B cell (primary cell): ENCODE measurements at regions not wholly inside any gene's neighbourhood (a gene's known extent, or its start where the extent isn't known, plus 50 kb on each side); places are given as distances from the start of the nearest gene placed in this dataset.

Source experiments
- ATAC-seq: fragments of 200-7000 bp; cut with Tn5 transposase; one replicate; pipeline ENCODE4 v1.10.0; 2021; ENCODE audit warnings: low read depth, mild to moderate bottlenecking, moderate number of reproducible peaks, moderate library complexity
- CTCF ChIA-PET: fragments of 350-600 bp; sonication (Branson Sonifier 250); formaldehyde crosslinking; loops from one replicate; lab custom pipeline; 2021; ENCODE audit warnings: antibody characterized with exemption, inconsistent platforms; lab: Charles Lee
- POLR2A ChIA-PET: fragments of 350-600 bp; sonication (Branson Sonifier 250); formaldehyde crosslinking; loops from one replicate; lab custom pipeline; 2021; ENCODE audit warnings: antibody characterized with exemption; lab: Charles Lee
- DNase-seq: peaks from one replicate; pipeline ENCODE4 v3.0.0; 2013
- H2AFZ ChIP-seq: 2 replicates; pipeline ENCODE4 v1.6.1; 2012; ENCODE audit warnings: mild to moderate bottlenecking, low read depth, low read length; ENCODE audit not compliant: insufficient read depth, poor library complexity, severe bottlenecking
- H3K27ac ChIP-seq, 2 donors: 1 replicate in 1 of 2; 2 replicates in 1 of 2; pipeline ENCODE4 v1.5.1; 2012 to 2013; ENCODE audit warnings: low read length in 2 of 2, mild to moderate bottlenecking in 2 of 2, moderate library complexity in 1 of 2
- H3K27me3 ChIP-seq, 4 experiments: fragments of 200-600 bp in 1 of 4; sonication (generic) in 1 of 4; replicated peaks in 1 of 4; 1 replicate in 2 of 4; 2 replicates in 2 of 4; pipeline versions ENCODE4 v1.6.1 to v1.7.0; 2013 to 2016; ENCODE audit warnings: low read length in 3 of 4, mild to moderate bottlenecking in 2 of 4, mixed read lengths in 1 of 4, moderate library complexity in 1 of 4; ENCODE audit not compliant: insufficient read depth in 4 of 4, control insufficient read depth in 3 of 4; ENCODE audit errors: control extremely low read depth in 1 of 4
- H3K36me3 ChIP-seq, 2 experiments: replicated peaks in 1 of 2; 1 replicate in 1 of 2; 2 replicates in 1 of 2; pipeline versions ENCODE4 v1.6.1 to v1.7.1; 2013; ENCODE audit warnings: low read length in 1 of 2; ENCODE audit not compliant: insufficient read depth in 2 of 2, control insufficient read depth in 1 of 2; ENCODE audit errors: control extremely low read depth in 1 of 2, extremely low read depth in 1 of 2
- H3K4me1 ChIP-seq, 2 donors: fragments of 200-600 bp in 1 of 2; sonication (generic) in 1 of 2; 1 replicate in 1 of 2; 2 replicates in 1 of 2; pipeline versions ENCODE4 v1.5.1 to v1.6.1; 2013 to 2017; ENCODE audit warnings: low read length in 2 of 2; ENCODE audit not compliant: control insufficient read depth in 2 of 2, insufficient read depth in 2 of 2
- H3K4me2 ChIP-seq: replicated peaks from 2 replicates; pipeline ENCODE3; 2012; ENCODE audit warnings: mild to moderate bottlenecking, low read depth, low read length; ENCODE audit not compliant: poor library complexity, severe bottlenecking
- H3K4me3 ChIP-seq, 5 experiments: fragments of 200-600 bp in 1 of 5; sonication (generic) in 1 of 5; 1 replicate in 3 of 5; 2 replicates in 2 of 5; pipeline versions ENCODE4 v1.5.1 to v1.7.0; 2011 to 2016; ENCODE audit warnings: low read length in 4 of 5, mild to moderate bottlenecking in 4 of 5, low read depth in 2 of 5, control low read depth in 1 of 5, moderate library complexity in 1 of 5; ENCODE audit not compliant: insufficient read depth in 1 of 5; ENCODE audit errors: control extremely low read depth in 1 of 5, extremely low read depth in 1 of 5
- H3K79me2 ChIP-seq: fragments of 200-600 bp; sonication (generic); one replicate; pipeline ENCODE4 v1.6.0; 2016; ENCODE audit warnings: low read length; ENCODE audit not compliant: control insufficient read depth, insufficient read depth
- H3K9ac ChIP-seq: fragments of 200-600 bp; sonication (generic); 2 replicates; pipeline ENCODE4 v1.6.1; 2017; ENCODE audit warnings: mild to moderate bottlenecking, low read length, moderate library complexity
- H3K9me3 ChIP-seq, 3 donors: one replicate each; pipeline versions ENCODE4 v1.6.1 to v1.7.1; 2013; ENCODE audit warnings: low read length in 2 of 3; ENCODE audit not compliant: control insufficient read depth in 2 of 3, insufficient read depth in 1 of 3; ENCODE audit errors: control extremely low read depth in 1 of 3
- H4K20me1 ChIP-seq: 2 replicates; pipeline ENCODE4 v1.6.0; 2012; ENCODE audit warnings: mild to moderate bottlenecking, low read length; ENCODE audit not compliant: insufficient read depth, control insufficient read depth, poor library complexity, severe bottlenecking
- H3K27ac Mint-ChIP-seq: one replicate; pipeline ENCODE4 v1.8.0; 2021; ENCODE audit warnings: mixed read lengths
- H3K27me3 Mint-ChIP-seq: one replicate; pipeline ENCODE4 v1.8.0; 2021; ENCODE audit warnings: mixed read lengths
- H3K4me1 Mint-ChIP-seq: one replicate; pipeline ENCODE4 v1.8.0; 2021; ENCODE audit warnings: mixed read lengths
- H3K4me3 Mint-ChIP-seq: one replicate; pipeline ENCODE4 v1.8.0; 2021; ENCODE audit warnings: mixed read lengths
- H3K9me3 Mint-ChIP-seq: one replicate; pipeline ENCODE4 v1.8.0; 2022; ENCODE audit warnings: mixed read lengths; ENCODE audit not compliant: insufficient read depth
- EZH2 ChIP-seq: IDR thresholded peaks from 2 replicates; pipeline ENCODE4 v1.6.1; 2012; ENCODE audit warnings: borderline replicate concordance, low read depth, mild to moderate bottlenecking, moderate library complexity, low read length; ENCODE audit not compliant: insufficient read depth, poor library complexity, severe bottlenecking
- WGBS: methylation state at CpG from one replicate; pipeline ENCODE4 v1.1.5; 2013; ENCODE audit warnings: missing lambda C conversion rate; ENCODE audit not compliant: insufficient coverage; 5-methylcytosine and 5-hydroxymethylcytosine counted together
- intact Hi-C: fragments of 100-400 bp; cut with micrococcal nuclease; formaldehyde crosslinking; loops from one replicate; pipeline ENCODE4 v1.10.0; 2022
- TF ChIP-seq, protein P1 (sequence below): fragments of 200-600 bp; IDR thresholded peaks from one replicate; pipeline ENCODE4 v1.8.0; 2022; ENCODE audit warnings: antibody characterized with exemption, mild to moderate bottlenecking

- no peaks in the 10 kb centered on the region for H3K9me3 ChIP-seq
- TF ChIP-seq, protein P1, sequence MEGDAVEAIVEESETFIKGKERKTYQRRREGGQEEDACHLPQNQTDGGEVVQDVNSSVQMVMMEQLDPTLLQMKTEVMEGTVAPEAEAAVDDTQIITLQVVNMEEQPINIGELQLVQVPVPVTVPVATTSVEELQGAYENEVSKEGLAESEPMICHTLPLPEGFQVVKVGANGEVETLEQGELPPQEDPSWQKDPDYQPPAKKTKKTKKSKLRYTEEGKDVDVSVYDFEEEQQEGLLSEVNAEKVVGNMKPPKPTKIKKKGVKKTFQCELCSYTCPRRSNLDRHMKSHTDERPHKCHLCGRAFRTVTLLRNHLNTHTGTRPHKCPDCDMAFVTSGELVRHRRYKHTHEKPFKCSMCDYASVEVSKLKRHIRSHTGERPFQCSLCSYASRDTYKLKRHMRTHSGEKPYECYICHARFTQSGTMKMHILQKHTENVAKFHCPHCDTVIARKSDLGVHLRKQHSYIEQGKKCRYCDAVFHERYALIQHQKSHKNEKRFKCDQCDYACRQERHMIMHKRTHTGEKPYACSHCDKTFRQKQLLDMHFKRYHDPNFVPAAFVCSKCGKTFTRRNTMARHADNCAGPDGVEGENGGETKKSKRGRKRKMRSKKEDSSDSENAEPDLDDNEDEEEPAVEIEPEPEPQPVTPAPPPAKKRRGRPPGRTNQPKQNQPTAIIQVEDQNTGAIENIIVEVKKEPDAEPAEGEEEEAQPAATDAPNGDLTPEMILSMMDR = no peak
- TF ChIP-seq EZH2 = no peak
- H3K4me2 ChIP-seq = no peak overlapping the region
- intact Hi-C loops = no loop called here
- no peak overlapping the region for H3K4me3 ChIP-seq
- H3K27ac ChIP-seq = no peak overlapping the region
- H3K9ac ChIP-seq = no peak overlapping the region
- Mint-ChIP-seq H3K27me3 (peaks cover 6% of the 10 kb centered on the region), H3K4me1 (no peaks in the 10 kb centered on the region), H3K4me3 (no peak overlapping the region), H3K27ac (no peak overlapping the region), H3K9me3 (peaks cover 4% of the 10 kb centered on the region)
- peaks cover 0 to 2% (median 0%) of the 10 kb centered on the region in 4 experiments for H3K27me3 ChIP-seq
- ChIA-PET POLR2A (no interaction called here), CTCF (no interaction called here)
- DNase-seq (no peak), ATAC-seq (no peak)
- H4K20me1 ChIP-seq = no peaks in the 10 kb centered on the region
- no peaks in the 10 kb centered on the region for H3K79me2 ChIP-seq
- 65% methylated on average over 4 of the region's 7 CpGs for WGBS
- no peaks in the 10 kb centered on the region for H3K36me3 ChIP-seq
- no peak overlapping the region for H2AFZ ChIP-seq
- no peaks in the 10 kb centered on the region for H3K4me1 ChIP-seq
Measured at GRCh38 chr16:9521749-9522370, 430.4 kb downstream of the HAPSTR1 start.

DNA sequence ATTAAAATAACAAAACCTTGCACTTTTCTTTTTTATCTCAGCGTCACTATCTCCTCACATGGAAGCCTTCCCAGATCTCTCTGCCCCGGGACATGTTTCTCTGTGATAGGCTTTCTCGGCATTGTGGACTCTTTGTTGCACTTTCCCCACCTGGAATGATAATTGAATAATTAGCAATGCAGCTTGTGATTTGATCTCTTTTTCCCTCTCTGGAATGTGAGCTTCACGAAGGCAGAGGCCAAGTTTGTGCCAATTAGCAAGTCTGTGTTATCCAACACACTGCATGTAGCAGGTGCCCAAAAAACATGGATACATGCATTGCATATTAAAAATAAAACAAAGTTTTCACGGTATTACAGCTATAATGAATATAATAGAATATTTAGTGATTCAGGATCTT lies 431.2 kb downstream of the HAPSTR1 start:
- Mint-ChIP-seq H3K4me1 (no peaks in the 10 kb centered on the region), H3K4me3 (no peak overlapping the region), H3K27me3 (peaks cover 6% of the 10 kb centered on the region), H3K9me3 (peaks cover 4% of the 10 kb centered on the region), H3K27ac (no peak overlapping the region)
- no peak overlapping the region for H3K9ac ChIP-seq
- no peak for ATAC-seq
- ChIA-PET CTCF (no interaction called here), POLR2A (no interaction called here)
- no peaks in the 10 kb centered on the region for H3K4me1 ChIP-seq
- no peak overlapping the region for H3K27ac ChIP-seq
- H3K27me3 ChIP-seq = peaks cover 0 to 2% (median 0%) of the 10 kb centered on the region in 4 experiments
- H3K79me2 ChIP-seq = no peaks in the 10 kb centered on the region
- intact Hi-C loops = no loop called here
- no peak overlapping the region for H3K4me3 ChIP-seq
- H3K4me2 ChIP-seq = no peak overlapping the region
- DNase-seq = no peak
- no peak for TF ChIP-seq EZH2
- TF ChIP-seq, protein P1 = no peak
- no CpG with 5 or more reads among the region's 5 CpGs for WGBS
- no peaks in the 10 kb centered on the region for H4K20me1 ChIP-seq
- no peak overlapping the region for H2AFZ ChIP-seq
- no peaks in the 10 kb centered on the region for H3K36me3 ChIP-seq
- no peaks in the 10 kb centered on the region for H3K9me3 ChIP-seq
